SK-N-SH (cell line): ENCODE measurements at regions not wholly inside any gene's neighbourhood (a gene's known extent, or its start where the extent isn't known, plus 50 kb on each side); places are given as distances from the start of the nearest gene placed in this dataset.

ENCODE experiments used
- CTCF ChIA-PET: fragments of 300-600, 350-600 bp; formaldehyde crosslinking; extraction: SDS; loops from one replicate; lab custom pipeline; 2021; lab: Yijun Ruan, JAX
- POLR2A ChIA-PET: fragments of 350-600 bp; sonication (Branson Sonifier 250); formaldehyde crosslinking; extraction: SDS; loops from one replicate; lab custom pipeline; 2020; ENCODE audit warnings: antibody characterized with exemption, inconsistent platforms; lab: Yijun Ruan, JAX
- DNase-seq: peaks from one replicate; pipeline ENCODE4 v3.0.0; 2012
- H2AFZ ChIP-seq: fragments of 200-600 bp; sonication (generic); 2 replicates; pipeline ENCODE4 v1.8.1; 2016; ENCODE audit warnings: antibody characterized with exemption, mild to moderate bottlenecking, low read depth
- H3F3A ChIP-seq: fragments of 200-600 bp; sonication (generic); replicated peaks from 2 replicates; pipeline ENCODE3; 2016; ENCODE audit warnings: antibody characterized with exemption, mild to moderate bottlenecking; ENCODE audit not compliant: insufficient read depth
- H3K27ac ChIP-seq, 2 experiments: fragments of 200-500 bp in 1 of 2; fragments of 200-600 bp in 1 of 2; sonication (Bioruptor generic) in 1 of 2; sonication (generic), shearing (Covaris generic) in 1 of 2; 2 replicates each; pipeline versions ENCODE4 v1.5.1 to v1.6.1; 2014 to 2016; ENCODE audit warnings: low read depth in 2 of 2, inconsistent platforms in 1 of 2, low read length in 1 of 2, mild to moderate bottlenecking in 1 of 2, mixed read lengths in 1 of 2
- H3K27me3 ChIP-seq: fragments of 200-600 bp; sonication (generic), shearing (Covaris generic); 2 replicates; pipeline ENCODE4 v1.6.1; 2016; ENCODE audit warnings: mixed run types; ENCODE audit not compliant: insufficient read depth
- H3K36me3 ChIP-seq, 2 experiments: fragments of 200-500 bp in 1 of 2; fragments of 200-600 bp in 1 of 2; sonication (Bioruptor generic) in 1 of 2; sonication (generic) in 1 of 2; replicated peaks in 1 of 2; 2 replicates each; pipeline versions ENCODE3 to v1.5.1; 2014 to 2016; ENCODE audit warnings: low read length in 1 of 2, mild to moderate bottlenecking in 1 of 2; ENCODE audit not compliant: insufficient read depth in 2 of 2, control insufficient read depth in 1 of 2
- H3K4me1 ChIP-seq, 2 experiments: fragments of 200-500 bp in 1 of 2; fragments of 200-600 bp in 1 of 2; sonication (Bioruptor generic) in 1 of 2; sonication (generic), shearing (Covaris generic) in 1 of 2; 2 replicates each; pipeline versions ENCODE4 v1.5.1 to v1.6.1; 2014 to 2016; ENCODE audit warnings: low read depth in 1 of 2, low read length in 1 of 2, mixed run types in 1 of 2; ENCODE audit not compliant: insufficient read depth in 2 of 2, control insufficient read depth in 1 of 2
- H3K4me2 ChIP-seq: fragments of 200-600 bp; sonication (generic), shearing (Covaris generic); 2 replicates; pipeline ENCODE4 v1.6.1; 2017; ENCODE audit warnings: mixed run types
- H3K4me3 ChIP-seq, 2 experiments: fragments of 200-500 bp in 1 of 2; fragments of 200-600 bp in 1 of 2; sonication (Bioruptor generic) in 1 of 2; sonication (generic), shearing (Covaris generic) in 1 of 2; 2 replicates each; pipeline versions ENCODE4 v1.5.1 to v1.8.1; 2014 to 2016; ENCODE audit warnings: low read depth in 2 of 2, inconsistent platforms in 1 of 2, low read length in 1 of 2, mild to moderate bottlenecking in 1 of 2, mixed read lengths in 1 of 2, moderate library complexity in 1 of 2
- H3K79me2 ChIP-seq: fragments of 200-600 bp; sonication (generic); 2 replicates; pipeline ENCODE4 v1.8.1; 2017; ENCODE audit warnings: mild to moderate bottlenecking; ENCODE audit not compliant: insufficient read depth
- H3K9ac ChIP-seq: fragments of 200-600 bp; sonication (generic); 2 replicates; pipeline ENCODE4 v1.6.1; 2017; ENCODE audit warnings: mixed run types
- H3K9me2 ChIP-seq: fragments of 200-600 bp; sonication (generic); 2 replicates; pipeline ENCODE4 v1.6.1; 2017; ENCODE audit warnings: mixed run types
- H3K9me3 ChIP-seq: fragments of 200-600 bp; sonication (generic); 2 replicates; pipeline ENCODE4 v1.6.1; 2017; ENCODE audit warnings: mixed run types, mild to moderate bottlenecking, moderate library complexity
- H4K20me1 ChIP-seq: fragments of 200-600 bp; sonication (generic); 2 replicates; pipeline ENCODE4 v1.6.1; 2017; ENCODE audit warnings: mild to moderate bottlenecking, mixed run types; ENCODE audit not compliant: insufficient read depth
- CTCF ChIP-seq: fragments of 200-600 bp; sonication (generic); IDR thresholded peaks from 2 replicates; pipeline ENCODE4 v1.6.1; 2017; ENCODE audit warnings: antibody characterized with exemption, mild to moderate bottlenecking, moderate library complexity
- ELF1 ChIP-seq: IDR thresholded peaks from 2 replicates; pipeline ENCODE4 v1.4.0; 2012
- EP300 ChIP-seq, 2 experiments: IDR thresholded peaks; 2 replicates each; pipeline versions ENCODE4 v1.4.0 to v1.6.1; 2012; ENCODE audit warnings: borderline replicate concordance in 1 of 2, low read depth in 1 of 2, low read length in 1 of 2
- EZH2phosphoT487 ChIP-seq: fragments of 200-600 bp; sonication (generic); IDR thresholded peaks from 2 replicates; pipeline ENCODE4 v1.6.1; 2017; ENCODE audit warnings: low read depth, mixed run types, mild to moderate bottlenecking, antibody characterized with exemption, moderate library complexity, borderline replicate concordance
- FOXJ3 ChIP-seq: sonication (generic); formaldehyde crosslinking; IDR thresholded peaks from 2 replicates; pipeline ENCODE4 v1.5.1; 2020; ENCODE audit warnings: mild to moderate bottlenecking, missing genetic modification reagents
- FOXM1 ChIP-seq: IDR thresholded peaks from 2 replicates; pipeline ENCODE4 v1.4.0; 2012; ENCODE audit warnings: low read depth, mild to moderate bottlenecking
- NFIC ChIP-seq: IDR thresholded peaks from 2 replicates; pipeline ENCODE4 v1.4.0; 2012; ENCODE audit warnings: borderline replicate concordance
- RAD21 ChIP-seq: IDR thresholded peaks from 2 replicates; pipeline ENCODE4 v1.6.1; 2012; ENCODE audit warnings: mild to moderate bottlenecking, low read length
- REST ChIP-seq: IDR thresholded peaks from 2 replicates; pipeline ENCODE4 v1.6.1; 2012; ENCODE audit warnings: mild to moderate bottlenecking, low read depth, low read length, moderate library complexity
- RFX5 ChIP-seq: IDR thresholded peaks from 2 replicates; pipeline ENCODE4 v1.6.1; 2012; ENCODE audit warnings: mild to moderate bottlenecking, improper control_type of control experiment, low read length
- SMC3 ChIP-seq: IDR thresholded peaks from 2 replicates; pipeline ENCODE4 v1.6.1; 2012; ENCODE audit warnings: low read depth, low read length, improper control_type of control experiment
- TEAD4 ChIP-seq: IDR thresholded peaks from 2 replicates; pipeline ENCODE4 v1.4.0; 2012; ENCODE audit warnings: mild to moderate bottlenecking, borderline replicate concordance; ENCODE audit not compliant: insufficient read depth
- USF1 ChIP-seq: IDR thresholded peaks from 2 replicates; pipeline ENCODE4 v1.4.0; 2012; ENCODE audit warnings: low read depth, borderline replicate concordance
- USF2 ChIP-seq: fragments of 150-350 bp; IDR thresholded peaks from 2 replicates; pipeline ENCODE4 v1.6.1; 2017; ENCODE audit warnings: antibody characterized with exemption, low read length, low read depth, borderline replicate concordance
- YY1 ChIP-seq: IDR thresholded peaks from 2 replicates; pipeline ENCODE4 v1.4.0; 2012; ENCODE audit warnings: low read depth, mild to moderate bottlenecking
- WGBS: methylation state at CpG from one replicate; pipeline ENCODE4 v1.1.6; 2017; ENCODE audit warnings: low lambda C conversion rate; 5-methylcytosine and 5-hydroxymethylcytosine counted together

- no peak overlapping the region for H2AFZ ChIP-seq
- no peak overlapping the region for H3K9ac ChIP-seq
- no peaks in the 10 kb centered on the region for H3K9me3 ChIP-seq
- H3K27me3 ChIP-seq: no peaks in the 10 kb centered on the region
- ChIA-PET POLR2A (no interaction called here), CTCF (interaction anchor here (0.7 to 1.1 kb wide), 3 partner anchors 8 to 508 kb away, joined by 3 to 5 read pairs (median 4); no protein-coding TSS in a partner anchor)
- no peak overlapping the region for H3K4me2 ChIP-seq
- H3K79me2 ChIP-seq: no peaks in the 10 kb centered on the region
- H3K9me2 ChIP-seq: no peaks in the 10 kb centered on the region
- no peak overlapping the region for H3K27ac ChIP-seq
- no peaks in the 10 kb centered on the region for H3F3A ChIP-seq
- no peaks in the 10 kb centered on the region for H3K4me1 ChIP-seq
- H4K20me1 ChIP-seq: no peaks in the 10 kb centered on the region
- 4% methylated on average over 6 of the region's 9 CpGs for WGBS
- no peaks in the 10 kb centered on the region for H3K36me3 ChIP-seq
- DNase-seq: peak; percentile 35
- no peak overlapping the region for H3K4me3 ChIP-seq
- peak; percentile 20 for TF ChIP-seq SMC3
- no peak for TF ChIP-seq USF2
- TF ChIP-seq ELF1: no peak
- TF ChIP-seq YY1: no peak
- peak; percentile 7; the same call in 1 of the 2 replicates for TF ChIP-seq RAD21
- TF ChIP-seq TEAD4: no peak
- TF ChIP-seq EZH2phosphoT487: no peak
- TF ChIP-seq USF1: no peak
- TF ChIP-seq FOXM1: no peak
- TF ChIP-seq FOXJ3 (CRISPR knock-in tag): no peak
- no peak for TF ChIP-seq RFX5
- no peak for TF ChIP-seq REST
- TF ChIP-seq NFIC: no peak
- TF ChIP-seq EP300 (IDR thresholded peaks at IDR 0.05; ENCODE audit: borderline replicate concordance in 1 of 2, low read depth in 1 of 2, low read length in 1 of 2): no peak
- TF ChIP-seq CTCF: peak; percentile 61
- TF ChIP-seq, all 33 proteins: peak for 3
Measured at GRCh38 chr14:106044949-106045596, 518.7 kb downstream of the TMEM121 start.
